NCI-H2171 (cell line): ENCODE measurements at regions not wholly inside any gene's neighbourhood (a gene's known extent, or its start where the extent isn't known, plus 50 kb on each side); places are given as distances from the start of the nearest gene placed in this dataset.

Experiments
- DNase-seq: peaks from one replicate; lab custom pipeline; 2025; lab: John Stamatoyannopoulos, UW

- no peak for DNase-seq
Measured at GRCh38 chr12:40557980-40558379, 134.3 kb upstream of the CNTN1 start.

GRCh38 chr12:40559865-40560264 is 132.4 kb upstream of the CNTN1 start:
- DNase-seq, result no peak

GRCh38 chr12:40560848-40561247 is 131.4 kb upstream of the CNTN1 start:
- DNase-seq, result no peak

- no peak for DNase-seq
Measured at GRCh38 chr12:40561395-40561966, 130.8 kb upstream of the CNTN1 start.

- peak; percentile 90 for DNase-seq
Measured at GRCh38 chr12:40565029-40565633, 127.1 kb upstream of the CNTN1 start.

- DNase-seq, result peak; percentile 65
Measured at GRCh38 chr12:40566271-40566670, 126.0 kb upstream of the CNTN1 start.

- DNase-seq, result no peak
Measured at GRCh38 chr12:40569626-40570179, 122.5 kb upstream of the CNTN1 start.

GRCh38 chr12:40573024-40573423 is 119.2 kb upstream of the CNTN1 start:
- DNase-seq, result no peak

- no peak for DNase-seq
Measured at GRCh38 chr12:40575987-40576386, 116.3 kb upstream of the CNTN1 start.

GRCh38 chr12:40577834-40578233 is 114.4 kb upstream of the CNTN1 start:
- no peak for DNase-seq

GRCh38 chr12:40579687-40580086 is 112.6 kb upstream of the CNTN1 start:
- DNase-seq, result no peak

- DNase-seq, result no peak
Measured at GRCh38 chr12:40580346-40580745, 111.9 kb upstream of the CNTN1 start.

GRCh38 chr12:40581889-40582288 is 110.3 kb upstream of the CNTN1 start:
- no peak for DNase-seq

- no peak for DNase-seq
Measured at GRCh38 chr12:40583743-40584142, 108.5 kb upstream of the CNTN1 start.

- no peak for DNase-seq
Measured at GRCh38 chr12:40584763-40585162, 107.5 kb upstream of the CNTN1 start.

- no peak for DNase-seq
Measured at GRCh38 chr12:40586823-40587222, 105.4 kb upstream of the CNTN1 start.

- no peak for DNase-seq
Measured at GRCh38 chr12:40587421-40587820, 104.8 kb upstream of the CNTN1 start.

- no peak for DNase-seq
Measured at GRCh38 chr12:40587970-40588369, 104.3 kb upstream of the CNTN1 start.

GRCh38 chr12:40597133-40597532 is 95.1 kb upstream of the CNTN1 start:
- no peak for DNase-seq

- DNase-seq, result no peak
Measured at GRCh38 chr12:40598073-40598472, 94.2 kb upstream of the CNTN1 start.

GRCh38 chr12:40602562-40602961 is 89.7 kb upstream of the CNTN1 start:
- DNase-seq, result no peak

- DNase-seq, result no peak
Measured at GRCh38 chr12:40614923-40615322, 77.3 kb upstream of the CNTN1 start.

- DNase-seq, result no peak
Measured at GRCh38 chr12:40615590-40615989, 76.6 kb upstream of the CNTN1 start.

- DNase-seq, result peak; percentile 5
Measured at GRCh38 chr12:40616383-40616915, 75.8 kb upstream of the CNTN1 start.
